AG04450 (cell line): ENCODE measurements at regions not wholly inside any gene's neighbourhood (a gene's known extent, or its start where the extent isn't known, plus 50 kb on each side); places are given as distances from the start of the nearest gene placed in this dataset.

Experiments
- CTCF ChIA-PET: fragments of 300-600, 350-600 bp; formaldehyde crosslinking; extraction: SDS; loops from one replicate; lab custom pipeline; 2022; ENCODE audit warnings: antibody characterized with exemption, inconsistent platforms; lab: Charles Lee
- POLR2A ChIA-PET: fragments of 350-600 bp; formaldehyde crosslinking; extraction: SDS; loops from one replicate; lab custom pipeline; 2021; ENCODE audit warnings: antibody characterized with exemption, inconsistent platforms; lab: Yijun Ruan, JAX
- DNase-seq: peaks from one replicate; pipeline ENCODE4 v3.0.0-alpha.2; 2011; ENCODE audit warnings: low read depth, low spot score
- H3K27ac ChIP-seq: one replicate; pipeline ENCODE4 v1.5.1; 2012; ENCODE audit warnings: low read depth, low read length, control low read depth
- H3K27me3 ChIP-seq: one replicate; pipeline ENCODE4 v1.6.0; 2012; ENCODE audit warnings: low read length; ENCODE audit not compliant: control insufficient read depth, insufficient read depth
- H3K4me3 ChIP-seq: 2 replicates; pipeline ENCODE4 v1.5.1; 2011; ENCODE audit warnings: mild to moderate bottlenecking, low read depth, low read length, control low read depth
- H3K9me3 ChIP-seq: 2 replicates; pipeline ENCODE4 v1.5.1; 2012; ENCODE audit warnings: low read length; ENCODE audit not compliant: control insufficient read depth, insufficient read depth
- TF ChIP-seq, protein P1 (sequence below): IDR thresholded peaks from 2 replicates; pipeline ENCODE4 v1.5.1; 2011; ENCODE audit warnings: low read depth, low read length, control low read depth, inconsistent platforms

DNA sequence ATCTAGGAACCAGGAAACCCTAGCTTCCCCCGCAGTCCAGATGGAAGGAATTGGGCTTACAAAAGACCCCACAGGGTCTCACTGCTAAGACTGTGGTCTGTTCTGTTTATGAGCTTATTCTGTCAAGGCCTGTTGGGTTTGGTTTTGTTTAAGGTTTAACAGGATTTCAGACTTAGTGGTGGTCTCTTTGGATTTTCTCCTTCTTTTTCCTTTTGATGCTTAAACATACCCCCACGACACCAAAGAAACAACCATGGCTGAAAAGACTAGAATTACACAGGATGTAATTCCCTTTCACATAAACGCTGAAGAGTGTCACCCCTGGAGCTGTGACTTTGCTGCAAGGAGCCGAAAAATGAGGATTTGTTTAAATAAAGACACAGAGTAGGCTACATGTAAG lies 408.6 kb downstream of the PREX1 start:
- no peak overlapping the region for H3K4me3 ChIP-seq
- H3K27ac ChIP-seq: no peak overlapping the region
- DNase-seq: no peak
- H3K27me3 ChIP-seq: peaks cover 4% of the 10 kb centered on the region
- ChIA-PET CTCF (no interaction called here), POLR2A (no interaction called here)
- TF ChIP-seq, protein P1, sequence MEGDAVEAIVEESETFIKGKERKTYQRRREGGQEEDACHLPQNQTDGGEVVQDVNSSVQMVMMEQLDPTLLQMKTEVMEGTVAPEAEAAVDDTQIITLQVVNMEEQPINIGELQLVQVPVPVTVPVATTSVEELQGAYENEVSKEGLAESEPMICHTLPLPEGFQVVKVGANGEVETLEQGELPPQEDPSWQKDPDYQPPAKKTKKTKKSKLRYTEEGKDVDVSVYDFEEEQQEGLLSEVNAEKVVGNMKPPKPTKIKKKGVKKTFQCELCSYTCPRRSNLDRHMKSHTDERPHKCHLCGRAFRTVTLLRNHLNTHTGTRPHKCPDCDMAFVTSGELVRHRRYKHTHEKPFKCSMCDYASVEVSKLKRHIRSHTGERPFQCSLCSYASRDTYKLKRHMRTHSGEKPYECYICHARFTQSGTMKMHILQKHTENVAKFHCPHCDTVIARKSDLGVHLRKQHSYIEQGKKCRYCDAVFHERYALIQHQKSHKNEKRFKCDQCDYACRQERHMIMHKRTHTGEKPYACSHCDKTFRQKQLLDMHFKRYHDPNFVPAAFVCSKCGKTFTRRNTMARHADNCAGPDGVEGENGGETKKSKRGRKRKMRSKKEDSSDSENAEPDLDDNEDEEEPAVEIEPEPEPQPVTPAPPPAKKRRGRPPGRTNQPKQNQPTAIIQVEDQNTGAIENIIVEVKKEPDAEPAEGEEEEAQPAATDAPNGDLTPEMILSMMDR: no peak
- no peaks in the 10 kb centered on the region for H3K9me3 ChIP-seq

DNA sequence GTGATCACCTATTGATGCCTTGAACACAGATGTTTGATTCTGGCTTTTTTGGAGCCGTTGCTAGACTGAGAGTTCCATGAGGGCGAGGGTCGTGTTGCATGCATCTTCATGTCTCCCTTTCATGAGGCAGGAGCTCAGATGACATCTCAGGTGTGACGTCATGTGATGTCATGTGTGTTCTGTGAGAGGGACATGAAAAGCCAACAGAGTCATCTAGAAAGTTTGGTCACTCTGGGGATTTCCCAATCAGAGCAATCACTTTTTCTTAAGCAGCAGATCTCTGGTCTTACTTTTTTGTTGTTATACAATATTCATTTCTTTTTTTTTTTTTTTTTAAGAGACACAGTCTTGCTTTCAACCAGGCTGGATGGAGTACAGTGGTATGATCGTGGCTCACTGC lies 411.8 kb downstream of the PREX1 start:
- H3K27me3 ChIP-seq: peaks cover 6% of the 10 kb centered on the region
- ChIA-PET CTCF (no interaction called here), POLR2A (no interaction called here)
- H3K9me3 ChIP-seq: no peaks in the 10 kb centered on the region
- H3K27ac ChIP-seq: no peak overlapping the region
- DNase-seq: no peak
- H3K4me3 ChIP-seq: no peak overlapping the region
- TF ChIP-seq, protein P1: no peak

DNA sequence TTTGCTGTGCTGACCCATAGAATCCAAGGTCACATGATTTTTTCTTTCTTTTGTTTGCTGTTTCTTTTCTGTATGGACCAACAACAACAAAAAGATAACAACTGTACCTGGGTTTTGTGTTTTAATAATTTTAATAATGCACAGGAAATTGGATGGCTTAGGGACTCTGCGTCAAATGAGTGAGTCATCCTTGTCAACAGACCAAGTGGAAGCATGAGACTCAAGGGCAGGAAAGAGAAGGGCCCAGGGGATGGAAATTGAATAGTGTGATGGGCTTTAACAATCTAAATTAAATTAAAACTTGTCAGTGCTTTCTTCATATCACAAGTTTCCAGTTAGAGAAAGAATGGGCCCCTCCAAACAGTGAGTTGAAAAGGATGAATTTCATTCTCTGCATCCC lies 413.0 kb downstream of the PREX1 start:
- H3K9me3 ChIP-seq: no peaks in the 10 kb centered on the region
- ChIA-PET CTCF (no interaction called here), POLR2A (no interaction called here)
- no peak overlapping the region for H3K27ac ChIP-seq
- H3K4me3 ChIP-seq: no peak overlapping the region
- TF ChIP-seq, protein P1: no peak
- peaks cover 7% of the 10 kb centered on the region for H3K27me3 ChIP-seq
- no peak for DNase-seq

DNA sequence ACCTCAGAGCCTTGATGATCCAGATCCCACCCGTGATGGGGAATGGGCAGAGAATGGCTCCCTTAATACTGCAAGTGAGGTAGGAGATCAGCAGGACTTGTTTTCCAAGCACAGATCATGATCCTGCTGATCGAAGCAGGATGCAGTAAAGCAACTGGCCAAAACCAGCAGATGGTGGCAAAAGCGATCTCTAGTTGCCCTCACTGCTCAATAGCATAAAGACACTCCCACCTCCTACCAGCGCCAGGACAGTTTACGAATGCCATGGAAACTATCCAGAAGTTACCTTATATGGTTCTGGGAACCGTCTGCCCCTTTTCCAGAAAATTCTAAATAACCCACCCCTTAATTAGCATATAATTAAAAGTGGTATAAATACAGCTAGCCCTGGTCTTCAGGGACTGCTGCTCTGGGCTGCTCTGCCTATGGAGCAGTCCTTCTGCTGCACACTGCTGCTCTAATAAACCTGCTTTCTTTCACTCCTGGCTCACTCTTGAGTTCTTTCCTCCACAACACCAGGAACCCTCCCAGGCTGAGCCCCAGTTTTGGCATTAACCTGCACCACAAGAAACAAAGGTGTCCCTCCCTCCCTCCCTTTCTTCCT lies 415.8 kb downstream of the PREX1 start:
- ChIA-PET CTCF (no interaction called here), POLR2A (no interaction called here)
- H3K9me3 ChIP-seq: no peaks in the 10 kb centered on the region
- no peak overlapping the region for H3K4me3 ChIP-seq
- TF ChIP-seq, protein P1: no peak
- DNase-seq: no peak
- peaks cover 5% of the 10 kb centered on the region for H3K27me3 ChIP-seq
- no peak overlapping the region for H3K27ac ChIP-seq

DNA sequence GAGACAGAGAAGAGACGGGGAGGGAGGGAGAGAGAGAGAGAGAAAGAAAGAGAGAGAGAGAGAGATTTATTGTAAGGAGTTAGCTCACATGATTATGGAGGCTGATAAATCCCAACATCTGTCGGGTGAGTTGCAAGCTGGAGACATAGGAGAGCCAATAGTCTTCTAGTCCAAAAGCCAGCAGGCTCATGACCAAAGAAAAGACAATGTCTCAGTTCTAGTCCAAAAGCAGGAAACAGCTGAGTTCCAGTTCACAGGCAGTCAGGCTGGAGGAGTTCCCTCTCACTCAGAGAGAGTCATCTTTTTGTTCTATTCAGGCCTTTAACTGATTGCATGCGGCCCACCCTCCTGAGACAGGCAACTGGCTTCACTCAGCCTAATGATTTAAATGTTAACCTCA lies 416.6 kb downstream of the PREX1 start:
- Histone ChIP-seq H3K27ac (no peak overlapping the region), H3K9me3 (no peaks in the 10 kb centered on the region), H3K27me3 (peaks cover 3% of the 10 kb centered on the region), H3K4me3 (no peak overlapping the region)
- CTCF ChIA-PET: no interaction called here
- DNase-seq: no peak
- POLR2A ChIA-PET: no interaction called here
- TF ChIP-seq, protein P1: no peak
